Activated T-cell treated with anti-CD3 and anti-CD28 coated beads, Interleukin-2, amount 50 U/mL, for 72 hours (primary cell): ENCODE measurements at regions not wholly inside any gene's neighbourhood (a gene's known extent, or its start where the extent isn't known, plus 50 kb on each side); places are given as distances from the start of the nearest gene placed in this dataset.

ENCODE experiments used
- ATAC-seq, 2 donors: fragments of 150-1000 bp; cut with Tn5 transposase; replicated peaks in 1 of 2; 2 replicates each; pipeline ENCODE4 v1.10.0; 2021; ENCODE audit warnings: moderate library complexity in 2 of 2, mild to moderate bottlenecking in 1 of 2
- DNase-seq, 2 donors: peaks; one replicate each; pipeline ENCODE4 v3.0.0; 2021 to 2022; ENCODE audit warnings: mixed read lengths in 1 of 2
- H3K27ac Mint-ChIP-seq: one replicate; pipeline ENCODE4 v1.8.0; 2022; ENCODE audit warnings: mild to moderate bottlenecking, moderate library complexity, mixed read lengths
- H3K27me3 Mint-ChIP-seq: one replicate; pipeline ENCODE4 v1.8.0; 2022; ENCODE audit warnings: low read depth, mixed read lengths
- H3K36me3 Mint-ChIP-seq, 2 donors: one replicate each; pipeline ENCODE4 v1.8.0; 2022; ENCODE audit warnings: mixed read lengths in 2 of 2, mild to moderate bottlenecking in 1 of 2; ENCODE audit not compliant: insufficient read depth in 2 of 2
- H3K4me1 Mint-ChIP-seq: one replicate; pipeline ENCODE4 v1.8.0; 2022; ENCODE audit warnings: low read depth, mixed read lengths
- H3K4me3 Mint-ChIP-seq, 2 donors: one replicate each; pipeline ENCODE4 v1.8.0; 2022; ENCODE audit warnings: mild to moderate bottlenecking in 2 of 2, mixed read lengths in 2 of 2, moderate library complexity in 2 of 2
- H3K9me3 Mint-ChIP-seq, 2 donors: one replicate each; pipeline ENCODE4 v1.8.0; 2022; ENCODE audit warnings: mixed read lengths in 2 of 2

- ATAC-seq (no peak), DNase-seq (no peak)
- H3K36me3 Mint-ChIP-seq, result peaks cover 3 to 19% of the 10 kb centered on the region in 2 donors
- no peak overlapping the region for H3K4me3 Mint-ChIP-seq
- H3K9me3 Mint-ChIP-seq, result no peaks in the 10 kb centered on the region
- H3K27ac Mint-ChIP-seq, result peak overlapping the region; percentile 60
- no peaks in the 10 kb centered on the region for H3K27me3 Mint-ChIP-seq
- peaks cover 86% of the 10 kb centered on the region for H3K4me1 Mint-ChIP-seq
These were observed 335.7 kb downstream of the SEC14L1 start for GRCh38 chr17:77476498-77476897.

- DNase-seq (peak; percentile 29 to 35), ATAC-seq (peak in 1 of 2 donors; percentile 24)
- H3K36me3 Mint-ChIP-seq, result peaks cover 4 to 19% of the 10 kb centered on the region in 2 donors
- H3K27me3 Mint-ChIP-seq, result no peaks in the 10 kb centered on the region
- H3K27ac Mint-ChIP-seq, result peak overlapping the region; percentile 61
- H3K4me1 Mint-ChIP-seq, result peaks cover 81% of the 10 kb centered on the region
- H3K4me3 Mint-ChIP-seq, result peak overlapping the region; percentile 49 to 56
- no peaks in the 10 kb centered on the region for H3K9me3 Mint-ChIP-seq
These were observed 336.4 kb downstream of the SEC14L1 start for GRCh38 chr17:77476931-77477805.

GRCh38 chr17:77478281-77478680, 337.5 kb downstream of the SEC14L1 start:
- peaks cover 70% of the 10 kb centered on the region for H3K4me1 Mint-ChIP-seq
- DNase-seq (no peak), ATAC-seq (no peak)
- no peak overlapping the region for H3K27ac Mint-ChIP-seq
- no peaks in the 10 kb centered on the region for H3K27me3 Mint-ChIP-seq
- H3K36me3 Mint-ChIP-seq, result peaks cover 4 to 22% of the 10 kb centered on the region in 2 donors
- H3K4me3 Mint-ChIP-seq, result no peak overlapping the region
- no peaks in the 10 kb centered on the region for H3K9me3 Mint-ChIP-seq

GRCh38 chr17:77478899-77479298, 338.1 kb downstream of the SEC14L1 start:
- Mint-ChIP-seq H3K9me3 (no peaks in the 10 kb centered on the region), H3K27ac (peak overlapping the region; percentile 88), H3K4me3 (peak overlapping the region in 1 of 2 donors; percentile 7), H3K36me3 (peaks cover 5 to 21% of the 10 kb centered on the region in 2 donors), H3K27me3 (no peaks in the 10 kb centered on the region), H3K4me1 (peaks cover 64% of the 10 kb centered on the region)
- no peak for ATAC-seq
- DNase-seq, result no peak

- peaks cover 5 to 20% of the 10 kb centered on the region in 2 donors for H3K36me3 Mint-ChIP-seq
- no peaks in the 10 kb centered on the region for H3K9me3 Mint-ChIP-seq
- H3K4me3 Mint-ChIP-seq, result peak overlapping the region in 1 of 2 donors; percentile 7
- peak overlapping the region; percentile 88 for H3K27ac Mint-ChIP-seq
- ATAC-seq (no peak), DNase-seq (no peak)
- H3K4me1 Mint-ChIP-seq, result peaks cover 57% of the 10 kb centered on the region
- no peaks in the 10 kb centered on the region for H3K27me3 Mint-ChIP-seq
These were observed 338.8 kb downstream of the SEC14L1 start for GRCh38 chr17:77479372-77480198.

- Mint-ChIP-seq H3K36me3 (peaks cover 5 to 17% of the 10 kb centered on the region in 2 donors), H3K4me3 (no peak overlapping the region), H3K27ac (no peak overlapping the region), H3K4me1 (peaks cover 51% of the 10 kb centered on the region), H3K27me3 (no peaks in the 10 kb centered on the region), H3K9me3 (no peaks in the 10 kb centered on the region)
- ATAC-seq, result no peak
- DNase-seq, result no peak
These were observed 339.4 kb downstream of the SEC14L1 start for GRCh38 chr17:77480199-77480508.

GRCh38 chr17:77480509-77481215, 339.9 kb downstream of the SEC14L1 start:
- no peak for DNase-seq
- peaks cover 46% of the 10 kb centered on the region for H3K4me1 Mint-ChIP-seq
- peaks cover 5 to 14% of the 10 kb centered on the region in 2 donors for H3K36me3 Mint-ChIP-seq
- ATAC-seq, result no peak
- H3K9me3 Mint-ChIP-seq, result no peaks in the 10 kb centered on the region
- no peak overlapping the region for H3K4me3 Mint-ChIP-seq
- H3K27ac Mint-ChIP-seq, result no peak overlapping the region
- H3K27me3 Mint-ChIP-seq, result no peaks in the 10 kb centered on the region

- H3K9me3 Mint-ChIP-seq, result no peaks in the 10 kb centered on the region
- H3K4me1 Mint-ChIP-seq, result peaks cover 36% of the 10 kb centered on the region
- ATAC-seq (no peak), DNase-seq (no peak)
- no peak overlapping the region for H3K4me3 Mint-ChIP-seq
- H3K27ac Mint-ChIP-seq, result no peak overlapping the region
- H3K36me3 Mint-ChIP-seq, result peaks cover 9 to 18% of the 10 kb centered on the region in 2 donors
- no peaks in the 10 kb centered on the region for H3K27me3 Mint-ChIP-seq
These were observed 341.0 kb downstream of the SEC14L1 start for GRCh38 chr17:77481476-77482374.

- H3K4me1 Mint-ChIP-seq, result peaks cover 27% of the 10 kb centered on the region
- H3K27ac Mint-ChIP-seq, result no peak overlapping the region
- DNase-seq (no peak), ATAC-seq (no peak)
- no peaks in the 10 kb centered on the region for H3K9me3 Mint-ChIP-seq
- no peak overlapping the region for H3K4me3 Mint-ChIP-seq
- H3K27me3 Mint-ChIP-seq, result no peaks in the 10 kb centered on the region
- H3K36me3 Mint-ChIP-seq, result peaks cover 11 to 16% of the 10 kb centered on the region in 2 donors
These were observed 341.8 kb downstream of the SEC14L1 start for GRCh38 chr17:77482375-77483127.

- Mint-ChIP-seq H3K9me3 (no peaks in the 10 kb centered on the region), H3K4me3 (no peak overlapping the region), H3K27me3 (no peaks in the 10 kb centered on the region), H3K36me3 (peaks cover 11 to 15% of the 10 kb centered on the region in 2 donors), H3K27ac (no peak overlapping the region), H3K4me1 (peaks cover 21% of the 10 kb centered on the region)
- no peak for DNase-seq
- ATAC-seq, result no peak
These were observed 342.4 kb downstream of the SEC14L1 start for GRCh38 chr17:77483128-77483598.

- H3K4me3 Mint-ChIP-seq, result no peak overlapping the region
- no peak overlapping the region for H3K27ac Mint-ChIP-seq
- peak in 1 of 2 donors; percentile 12 for ATAC-seq
- peaks cover 11 to 18% of the 10 kb centered on the region in 2 donors for H3K36me3 Mint-ChIP-seq
- DNase-seq, result no peak
- no peaks in the 10 kb centered on the region for H3K9me3 Mint-ChIP-seq
- H3K4me1 Mint-ChIP-seq, result peaks cover 14% of the 10 kb centered on the region
- no peaks in the 10 kb centered on the region for H3K27me3 Mint-ChIP-seq
These were observed 343.3 kb downstream of the SEC14L1 start for GRCh38 chr17:77484111-77484510.
